A549 (cell line): ENCODE measurements at regions not wholly inside any gene's neighbourhood (a gene's known extent, or its start where the extent isn't known, plus 50 kb on each side); places are given as distances from the start of the nearest gene placed in this dataset.

Experiments
- CEBPB ChIP-seq, 2 experiments: fragments of >200 bp in 1 of 2; sonication (Bioruptor Twin) in 1 of 2; formaldehyde crosslinking in 1 of 2; IDR thresholded peaks; 2 replicates each; pipeline ENCODE4 v1.6.1; 2012 to 2016
- CHD4 ChIP-seq: fragments of 200-600 bp; sonication (generic); IDR thresholded peaks from 2 replicates; pipeline ENCODE4 v1.6.1; 2016; ENCODE audit warnings: antibody characterized with exemption, mild to moderate bottlenecking, borderline replicate concordance
- POLR2A ChIP-seq: IDR thresholded peaks from 2 replicates; pipeline ENCODE4 v1.6.1; 2012; ENCODE audit warnings: mild to moderate bottlenecking, low read length
- POLR2AphosphoS2 ChIP-seq: conservative IDR thresholded peaks from 2 replicates; pipeline ENCODE4 v1.6.1; 2012; ENCODE audit warnings: low read length, improper control_type of control experiment, inconsistent platforms
- TF ChIP-seq, protein P1 (sequence below): fragments of >200 bp; sonication (Bioruptor Twin); formaldehyde crosslinking; IDR thresholded peaks from 3 replicates; pipeline ENCODE4 v1.5.1; 2016
- TF ChIP-seq, protein P2 (sequence below): fragments of 200-600 bp; sonication (generic); IDR thresholded peaks from 2 replicates; pipeline ENCODE4 v1.6.1; 2016; ENCODE audit warnings: antibody characterized with exemption, mild to moderate bottlenecking, moderate library complexity
- TF ChIP-seq, protein P3 (sequence below): IDR thresholded peaks from 2 replicates; pipeline ENCODE4 v1.6.1; 2012; ENCODE audit warnings: low read depth, borderline replicate concordance

DNA sequence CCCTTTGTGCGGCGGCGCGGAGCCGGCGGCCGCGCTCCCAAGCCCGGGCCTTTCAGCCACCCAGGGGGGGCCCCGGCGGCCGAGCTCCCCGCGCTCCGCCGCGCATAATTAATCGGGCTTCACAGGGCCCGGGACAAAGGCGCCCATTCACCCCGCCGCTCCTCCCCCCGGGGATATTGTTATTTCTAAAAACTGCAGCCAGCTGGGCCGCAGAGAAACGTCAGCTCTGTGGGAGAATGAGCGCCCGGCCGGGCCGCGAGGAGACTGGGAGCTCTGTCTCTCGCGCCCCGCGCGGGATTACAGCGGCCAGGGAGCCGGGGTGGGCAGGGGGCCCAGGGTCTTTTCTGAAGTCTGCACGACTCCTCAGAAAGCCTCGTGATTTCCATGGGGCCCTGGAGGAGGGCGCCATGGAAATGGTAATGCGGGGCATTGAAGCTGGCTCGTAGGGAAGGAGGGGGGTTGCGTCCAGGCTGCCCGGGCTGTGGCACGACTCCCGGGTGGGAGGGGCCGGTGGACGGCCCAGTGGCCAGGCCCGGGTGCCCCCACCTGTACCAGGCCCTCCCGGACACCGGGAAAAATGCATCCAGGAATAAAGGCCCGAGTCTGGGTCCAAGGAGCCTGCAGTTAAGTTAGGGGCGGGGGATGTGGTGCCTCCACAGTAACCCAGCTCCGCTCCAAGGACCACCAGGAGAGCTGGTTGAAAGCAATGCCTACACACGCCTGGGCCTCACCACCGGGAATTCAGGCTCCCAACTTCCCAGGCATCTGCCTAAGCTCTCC lies 125.3 kb downstream of the ZFP36L2 start:
- TF ChIP-seq, protein P1, sequence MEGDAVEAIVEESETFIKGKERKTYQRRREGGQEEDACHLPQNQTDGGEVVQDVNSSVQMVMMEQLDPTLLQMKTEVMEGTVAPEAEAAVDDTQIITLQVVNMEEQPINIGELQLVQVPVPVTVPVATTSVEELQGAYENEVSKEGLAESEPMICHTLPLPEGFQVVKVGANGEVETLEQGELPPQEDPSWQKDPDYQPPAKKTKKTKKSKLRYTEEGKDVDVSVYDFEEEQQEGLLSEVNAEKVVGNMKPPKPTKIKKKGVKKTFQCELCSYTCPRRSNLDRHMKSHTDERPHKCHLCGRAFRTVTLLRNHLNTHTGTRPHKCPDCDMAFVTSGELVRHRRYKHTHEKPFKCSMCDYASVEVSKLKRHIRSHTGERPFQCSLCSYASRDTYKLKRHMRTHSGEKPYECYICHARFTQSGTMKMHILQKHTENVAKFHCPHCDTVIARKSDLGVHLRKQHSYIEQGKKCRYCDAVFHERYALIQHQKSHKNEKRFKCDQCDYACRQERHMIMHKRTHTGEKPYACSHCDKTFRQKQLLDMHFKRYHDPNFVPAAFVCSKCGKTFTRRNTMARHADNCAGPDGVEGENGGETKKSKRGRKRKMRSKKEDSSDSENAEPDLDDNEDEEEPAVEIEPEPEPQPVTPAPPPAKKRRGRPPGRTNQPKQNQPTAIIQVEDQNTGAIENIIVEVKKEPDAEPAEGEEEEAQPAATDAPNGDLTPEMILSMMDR, result no peak
- TF ChIP-seq POLR2AphosphoS2, result no peak
- no peak for TF ChIP-seq CEBPB (IDR thresholded peaks at IDR 0.05)
- TF ChIP-seq POLR2A, result no peak
- TF ChIP-seq, protein P2, sequence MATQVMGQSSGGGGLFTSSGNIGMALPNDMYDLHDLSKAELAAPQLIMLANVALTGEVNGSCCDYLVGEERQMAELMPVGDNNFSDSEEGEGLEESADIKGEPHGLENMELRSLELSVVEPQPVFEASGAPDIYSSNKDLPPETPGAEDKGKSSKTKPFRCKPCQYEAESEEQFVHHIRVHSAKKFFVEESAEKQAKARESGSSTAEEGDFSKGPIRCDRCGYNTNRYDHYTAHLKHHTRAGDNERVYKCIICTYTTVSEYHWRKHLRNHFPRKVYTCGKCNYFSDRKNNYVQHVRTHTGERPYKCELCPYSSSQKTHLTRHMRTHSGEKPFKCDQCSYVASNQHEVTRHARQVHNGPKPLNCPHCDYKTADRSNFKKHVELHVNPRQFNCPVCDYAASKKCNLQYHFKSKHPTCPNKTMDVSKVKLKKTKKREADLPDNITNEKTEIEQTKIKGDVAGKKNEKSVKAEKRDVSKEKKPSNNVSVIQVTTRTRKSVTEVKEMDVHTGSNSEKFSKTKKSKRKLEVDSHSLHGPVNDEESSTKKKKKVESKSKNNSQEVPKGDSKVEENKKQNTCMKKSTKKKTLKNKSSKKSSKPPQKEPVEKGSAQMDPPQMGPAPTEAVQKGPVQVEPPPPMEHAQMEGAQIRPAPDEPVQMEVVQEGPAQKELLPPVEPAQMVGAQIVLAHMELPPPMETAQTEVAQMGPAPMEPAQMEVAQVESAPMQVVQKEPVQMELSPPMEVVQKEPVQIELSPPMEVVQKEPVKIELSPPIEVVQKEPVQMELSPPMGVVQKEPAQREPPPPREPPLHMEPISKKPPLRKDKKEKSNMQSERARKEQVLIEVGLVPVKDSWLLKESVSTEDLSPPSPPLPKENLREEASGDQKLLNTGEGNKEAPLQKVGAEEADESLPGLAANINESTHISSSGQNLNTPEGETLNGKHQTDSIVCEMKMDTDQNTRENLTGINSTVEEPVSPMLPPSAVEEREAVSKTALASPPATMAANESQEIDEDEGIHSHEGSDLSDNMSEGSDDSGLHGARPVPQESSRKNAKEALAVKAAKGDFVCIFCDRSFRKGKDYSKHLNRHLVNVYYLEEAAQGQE, result no peak
- TF ChIP-seq CHD4, result no peak
- TF ChIP-seq, protein P3, sequence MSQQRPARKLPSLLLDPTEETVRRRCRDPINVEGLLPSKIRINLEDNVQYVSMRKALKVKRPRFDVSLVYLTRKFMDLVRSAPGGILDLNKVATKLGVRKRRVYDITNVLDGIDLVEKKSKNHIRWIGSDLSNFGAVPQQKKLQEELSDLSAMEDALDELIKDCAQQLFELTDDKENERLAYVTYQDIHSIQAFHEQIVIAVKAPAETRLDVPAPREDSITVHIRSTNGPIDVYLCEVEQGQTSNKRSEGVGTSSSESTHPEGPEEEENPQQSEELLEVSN, result no peak
